ENCODE measurements at regions not wholly inside any gene's neighbourhood (a gene's known extent, or its start where the extent isn't known, plus 50 kb on each side); places are given as distances from the start of the nearest gene placed in this dataset.

DNA sequence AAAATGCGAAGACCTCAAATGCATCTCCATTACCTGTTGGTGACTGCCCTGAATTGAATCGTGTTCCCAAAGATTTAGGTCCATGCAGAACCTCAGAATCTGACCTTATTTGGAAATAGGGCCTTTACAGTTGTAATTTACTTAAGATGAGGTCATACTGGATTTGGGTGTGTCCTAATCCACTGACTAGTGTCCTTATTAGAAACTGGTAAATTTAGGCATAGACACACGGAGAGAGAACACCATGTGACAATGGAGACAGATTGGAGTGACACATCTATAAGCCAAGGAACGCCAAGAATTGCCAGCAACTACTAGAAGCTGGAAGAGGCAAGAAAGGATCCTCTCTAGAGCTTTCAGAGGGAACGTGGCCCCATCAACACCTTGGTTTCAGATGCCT is 203.1 kb downstream of the SMAD2 start:
- TF ChIP-seq, protein P1, sequence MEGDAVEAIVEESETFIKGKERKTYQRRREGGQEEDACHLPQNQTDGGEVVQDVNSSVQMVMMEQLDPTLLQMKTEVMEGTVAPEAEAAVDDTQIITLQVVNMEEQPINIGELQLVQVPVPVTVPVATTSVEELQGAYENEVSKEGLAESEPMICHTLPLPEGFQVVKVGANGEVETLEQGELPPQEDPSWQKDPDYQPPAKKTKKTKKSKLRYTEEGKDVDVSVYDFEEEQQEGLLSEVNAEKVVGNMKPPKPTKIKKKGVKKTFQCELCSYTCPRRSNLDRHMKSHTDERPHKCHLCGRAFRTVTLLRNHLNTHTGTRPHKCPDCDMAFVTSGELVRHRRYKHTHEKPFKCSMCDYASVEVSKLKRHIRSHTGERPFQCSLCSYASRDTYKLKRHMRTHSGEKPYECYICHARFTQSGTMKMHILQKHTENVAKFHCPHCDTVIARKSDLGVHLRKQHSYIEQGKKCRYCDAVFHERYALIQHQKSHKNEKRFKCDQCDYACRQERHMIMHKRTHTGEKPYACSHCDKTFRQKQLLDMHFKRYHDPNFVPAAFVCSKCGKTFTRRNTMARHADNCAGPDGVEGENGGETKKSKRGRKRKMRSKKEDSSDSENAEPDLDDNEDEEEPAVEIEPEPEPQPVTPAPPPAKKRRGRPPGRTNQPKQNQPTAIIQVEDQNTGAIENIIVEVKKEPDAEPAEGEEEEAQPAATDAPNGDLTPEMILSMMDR (IDR thresholded peaks at IDR 0.05; ENCODE audit: low read depth, low read length), result no peak
- no peak for TF ChIP-seq EZH2phosphoT487 (IDR thresholded peaks at IDR 0.05; ENCODE audit: low read depth)
